ENCODE measurements at regions not wholly inside any gene's neighbourhood (a gene's known extent, or its start where the extent isn't known, plus 50 kb on each side); places are given as distances from the start of the nearest gene placed in this dataset.

DNA sequence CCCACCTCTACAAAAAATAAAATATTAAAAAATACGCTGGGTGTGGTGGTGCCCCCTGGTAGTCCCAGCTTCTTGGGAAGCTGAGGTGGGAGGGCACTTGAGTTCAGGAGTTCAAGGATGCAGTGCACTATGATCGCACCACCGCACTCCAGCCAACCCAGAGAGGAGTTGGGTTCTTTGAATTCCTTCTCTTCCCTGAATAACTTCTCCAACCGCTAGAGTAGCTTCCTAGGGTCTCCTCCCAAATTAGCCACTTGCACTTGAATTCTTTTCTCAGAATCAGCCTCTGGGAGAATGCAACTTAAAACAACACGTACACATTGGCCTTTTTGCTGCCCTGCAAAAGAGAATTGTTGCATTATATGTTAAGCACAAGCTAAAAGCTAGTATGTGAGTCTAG lies 272.5 kb downstream of the ABHD5 start:
- H3K4me1 ChIP-seq (ENCODE audit: control insufficient read depth in 5 of 5, insufficient read depth in 5 of 5, low read length in 5 of 5) = peaks cover 0 to 5% (median 0%) of the 10 kb centered on the region in 5 donors
- DNase-seq (no peak), ATAC-seq (ENCODE audit: insufficient read depth, low FRiP score) (no peak)
- peaks cover 0 to 2% (median 0%) of the 10 kb centered on the region in 4 donors for H3K9me3 ChIP-seq (ENCODE audit: control insufficient read depth in 4 of 4, insufficient read depth in 3 of 4, low read length in 3 of 4)
- TF ChIP-seq, protein P1, sequence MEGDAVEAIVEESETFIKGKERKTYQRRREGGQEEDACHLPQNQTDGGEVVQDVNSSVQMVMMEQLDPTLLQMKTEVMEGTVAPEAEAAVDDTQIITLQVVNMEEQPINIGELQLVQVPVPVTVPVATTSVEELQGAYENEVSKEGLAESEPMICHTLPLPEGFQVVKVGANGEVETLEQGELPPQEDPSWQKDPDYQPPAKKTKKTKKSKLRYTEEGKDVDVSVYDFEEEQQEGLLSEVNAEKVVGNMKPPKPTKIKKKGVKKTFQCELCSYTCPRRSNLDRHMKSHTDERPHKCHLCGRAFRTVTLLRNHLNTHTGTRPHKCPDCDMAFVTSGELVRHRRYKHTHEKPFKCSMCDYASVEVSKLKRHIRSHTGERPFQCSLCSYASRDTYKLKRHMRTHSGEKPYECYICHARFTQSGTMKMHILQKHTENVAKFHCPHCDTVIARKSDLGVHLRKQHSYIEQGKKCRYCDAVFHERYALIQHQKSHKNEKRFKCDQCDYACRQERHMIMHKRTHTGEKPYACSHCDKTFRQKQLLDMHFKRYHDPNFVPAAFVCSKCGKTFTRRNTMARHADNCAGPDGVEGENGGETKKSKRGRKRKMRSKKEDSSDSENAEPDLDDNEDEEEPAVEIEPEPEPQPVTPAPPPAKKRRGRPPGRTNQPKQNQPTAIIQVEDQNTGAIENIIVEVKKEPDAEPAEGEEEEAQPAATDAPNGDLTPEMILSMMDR (IDR thresholded peaks at IDR 0.05; ENCODE audit: control extremely low read depth, extremely low read depth) = no peak
- no peak overlapping the region for H3K9ac ChIP-seq (ENCODE audit: insufficient read depth in 1 of 2, low read length in 2 of 2)
- WGBS, 2 donors = 89 to 90% methylated on average over 5 of the region's 5 CpGs
- no peaks in the 10 kb centered on the region for H3K27me3 ChIP-seq (ENCODE audit: control insufficient read depth in 3 of 3, insufficient read depth in 3 of 3, low read length in 2 of 3)
- no peak overlapping the region for H3K4me3 ChIP-seq
- H3K27ac ChIP-seq (ENCODE audit: low read depth in 1 of 2, low read length in 1 of 2) = no peak overlapping the region
- H3K36me3 ChIP-seq (ENCODE audit: control insufficient read depth in 4 of 4, insufficient read depth in 4 of 4, low read length in 4 of 4) = no peaks in the 10 kb centered on the region

DNA sequence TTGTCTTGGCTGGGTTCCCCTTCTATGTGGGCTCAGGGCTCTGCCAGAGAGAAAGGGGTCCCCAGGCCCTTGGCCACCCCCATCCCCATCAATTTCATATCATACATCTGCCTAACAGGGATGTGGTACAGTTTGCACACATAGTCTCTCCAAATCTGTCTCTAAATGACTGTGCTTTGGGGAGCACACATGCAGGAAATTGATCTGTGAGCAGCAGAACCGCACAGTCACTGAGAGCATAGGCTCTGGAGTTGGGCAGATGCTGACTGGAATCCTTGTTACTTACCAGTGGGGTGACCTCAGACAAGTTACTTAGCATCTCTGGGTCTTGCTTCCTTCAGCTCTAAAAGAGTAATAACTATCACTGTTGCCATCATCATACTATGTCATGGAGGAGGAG lies 273.9 kb downstream of the ABHD5 start:
- 75 to 96% methylated on average over 1 of the region's 1 CpG for WGBS, 2 donors
- H3K36me3 ChIP-seq (ENCODE audit: control insufficient read depth in 4 of 4, insufficient read depth in 4 of 4, low read length in 4 of 4) = no peaks in the 10 kb centered on the region
- no peaks in the 10 kb centered on the region for H3K27me3 ChIP-seq (ENCODE audit: control insufficient read depth in 3 of 3, insufficient read depth in 3 of 3, low read length in 2 of 3)
- H3K27ac ChIP-seq (ENCODE audit: low read depth in 1 of 2, low read length in 1 of 2) = no peak overlapping the region
- ATAC-seq (ENCODE audit: insufficient read depth, low FRiP score) (no peak), DNase-seq (no peak)
- H3K4me1 ChIP-seq (ENCODE audit: control insufficient read depth in 5 of 5, insufficient read depth in 5 of 5, low read length in 5 of 5) = no peaks in the 10 kb centered on the region
- no peak overlapping the region for H3K4me3 ChIP-seq
- H3K9me3 ChIP-seq (ENCODE audit: control insufficient read depth in 4 of 4, insufficient read depth in 3 of 4, low read length in 3 of 4) = peaks cover 0 to 2% (median 0%) of the 10 kb centered on the region in 4 donors
- TF ChIP-seq, protein P1 (IDR thresholded peaks at IDR 0.05; ENCODE audit: control extremely low read depth, extremely low read depth) = no peak
- H3K9ac ChIP-seq (ENCODE audit: insufficient read depth in 1 of 2, low read length in 2 of 2) = no peak overlapping the region

DNA sequence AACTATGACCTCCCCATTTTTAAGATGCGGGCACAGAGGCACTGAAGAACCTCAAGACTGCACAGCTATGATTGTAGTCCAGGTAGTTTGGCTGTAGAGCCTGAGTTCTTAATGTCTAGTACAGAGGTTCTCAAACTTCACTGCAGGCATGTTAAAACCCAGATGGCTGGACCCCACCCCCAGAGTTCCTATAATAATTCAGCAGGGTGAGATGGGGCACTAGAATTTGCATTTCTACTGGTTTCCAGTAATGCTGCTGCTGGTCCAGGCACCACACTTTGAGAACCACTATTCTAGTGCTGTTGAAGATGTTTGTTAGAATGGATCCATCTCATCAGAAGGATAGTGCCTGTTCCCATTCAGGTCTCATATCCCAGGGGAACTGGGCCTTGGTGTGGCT lies 274.9 kb downstream of the ABHD5 start:
- Histone ChIP-seq H3K4me1 (ENCODE audit: control insufficient read depth in 5 of 5, insufficient read depth in 5 of 5, low read length in 5 of 5) (peaks cover 0 to 6% (median 0%) of the 10 kb centered on the region in 5 donors), H3K9ac (ENCODE audit: insufficient read depth in 1 of 2, low read length in 2 of 2) (no peak overlapping the region), H3K9me3 (ENCODE audit: control insufficient read depth in 4 of 4, insufficient read depth in 3 of 4, low read length in 3 of 4) (peaks cover 0 to 2% (median 0%) of the 10 kb centered on the region in 4 donors), H3K27ac (ENCODE audit: low read depth in 1 of 2, low read length in 1 of 2) (no peak overlapping the region), H3K27me3 (ENCODE audit: control insufficient read depth in 3 of 3, insufficient read depth in 3 of 3, low read length in 2 of 3) (no peaks in the 10 kb centered on the region), H3K4me3 (no peak overlapping the region), H3K36me3 (ENCODE audit: control insufficient read depth in 4 of 4, insufficient read depth in 4 of 4, low read length in 4 of 4) (no peaks in the 10 kb centered on the region)
- WGBS, 2 donors = 95 to 96% methylated on average over 1 of the region's 1 CpG
- DNase-seq (no peak), ATAC-seq (ENCODE audit: insufficient read depth, low FRiP score) (no peak)
- TF ChIP-seq, protein P1 (IDR thresholded peaks at IDR 0.05; ENCODE audit: control extremely low read depth, extremely low read depth) = no peak

DNA sequence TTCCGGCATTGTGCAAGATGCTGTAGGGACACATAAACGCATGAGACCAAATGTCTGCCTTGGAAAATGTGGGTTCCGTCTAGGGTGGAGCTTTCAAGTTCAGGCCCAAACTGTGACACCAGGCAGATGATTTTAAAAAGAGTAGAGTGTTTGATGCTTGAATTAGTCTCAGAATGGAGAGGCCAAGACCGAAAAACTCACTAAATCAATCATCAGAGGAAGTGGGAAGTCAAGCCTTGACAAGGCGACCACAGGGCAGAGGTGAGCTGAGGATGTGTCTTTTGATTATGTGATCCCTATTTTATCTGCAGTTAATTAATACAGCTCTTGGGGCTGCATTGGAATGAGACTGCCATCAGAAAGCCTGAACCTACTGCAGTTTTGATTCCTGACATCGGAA lies 275.4 kb downstream of the ABHD5 start:
- Histone ChIP-seq H3K4me1 (ENCODE audit: control insufficient read depth in 5 of 5, insufficient read depth in 5 of 5, low read length in 5 of 5) (peaks cover 0 to 9% (median 0%) of the 10 kb centered on the region in 5 donors), H3K4me3 (no peak overlapping the region), H3K27me3 (ENCODE audit: control insufficient read depth in 3 of 3, insufficient read depth in 3 of 3, low read length in 2 of 3) (no peaks in the 10 kb centered on the region), H3K27ac (ENCODE audit: low read depth in 1 of 2, low read length in 1 of 2) (no peak overlapping the region), H3K9ac (ENCODE audit: insufficient read depth in 1 of 2, low read length in 2 of 2) (no peak overlapping the region), H3K9me3 (ENCODE audit: control insufficient read depth in 4 of 4, insufficient read depth in 3 of 4, low read length in 3 of 4) (peaks cover 0 to 2% (median 0%) of the 10 kb centered on the region in 4 donors), H3K36me3 (ENCODE audit: control insufficient read depth in 4 of 4, insufficient read depth in 4 of 4, low read length in 4 of 4) (no peaks in the 10 kb centered on the region)
- TF ChIP-seq, protein P1 (IDR thresholded peaks at IDR 0.05; ENCODE audit: control extremely low read depth, extremely low read depth) = no peak
- DNase-seq (no peak), ATAC-seq (ENCODE audit: insufficient read depth, low FRiP score) (no peak)
- 76 to 77% methylated on average over 6 of the region's 6 CpGs for WGBS, 2 donors

All from lung (tissue), 11 donors.